Activated effector memory CD4-positive, alpha-beta T cell treated with anti-CD3 and anti-CD28 coated beads, Interleukin-2, amount 50 U/mL, for 16 hours (primary cell): ENCODE measurements at regions not wholly inside any gene's neighbourhood (a gene's known extent, or its start where the extent isn't known, plus 50 kb on each side); places are given as distances from the start of the nearest gene placed in this dataset.
"Not testable (repeated sequence)": the region's sequence is repeated elsewhere in the genome, so short reads cannot be mapped to it uniquely, and the experiment has no call there.

ENCODE experiments used
- DNase-seq: peaks from one replicate; pipeline ENCODE4 v3.0.0-alpha.2; 2020

DNA sequence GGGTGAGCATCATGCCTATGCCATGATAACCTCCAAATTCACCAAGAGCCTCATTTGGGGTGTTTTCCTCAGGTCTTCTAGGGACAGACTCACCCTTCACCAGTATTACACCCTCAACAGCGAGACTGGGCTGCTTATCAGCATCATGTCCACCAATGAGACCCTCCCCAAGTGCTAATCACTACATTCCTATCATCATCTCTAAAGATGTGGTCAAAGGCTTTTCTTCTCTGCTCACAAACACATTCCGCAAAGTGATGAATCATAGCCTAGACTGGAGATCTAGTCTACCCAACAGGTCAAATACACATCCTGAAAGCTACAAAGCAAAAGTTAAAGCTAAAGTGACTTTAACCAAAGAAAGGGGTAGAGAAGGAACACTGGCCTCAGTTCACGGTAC lies 75.3 kb upstream of the C7orf33 start:
- DNase-seq: no peak

DNA sequence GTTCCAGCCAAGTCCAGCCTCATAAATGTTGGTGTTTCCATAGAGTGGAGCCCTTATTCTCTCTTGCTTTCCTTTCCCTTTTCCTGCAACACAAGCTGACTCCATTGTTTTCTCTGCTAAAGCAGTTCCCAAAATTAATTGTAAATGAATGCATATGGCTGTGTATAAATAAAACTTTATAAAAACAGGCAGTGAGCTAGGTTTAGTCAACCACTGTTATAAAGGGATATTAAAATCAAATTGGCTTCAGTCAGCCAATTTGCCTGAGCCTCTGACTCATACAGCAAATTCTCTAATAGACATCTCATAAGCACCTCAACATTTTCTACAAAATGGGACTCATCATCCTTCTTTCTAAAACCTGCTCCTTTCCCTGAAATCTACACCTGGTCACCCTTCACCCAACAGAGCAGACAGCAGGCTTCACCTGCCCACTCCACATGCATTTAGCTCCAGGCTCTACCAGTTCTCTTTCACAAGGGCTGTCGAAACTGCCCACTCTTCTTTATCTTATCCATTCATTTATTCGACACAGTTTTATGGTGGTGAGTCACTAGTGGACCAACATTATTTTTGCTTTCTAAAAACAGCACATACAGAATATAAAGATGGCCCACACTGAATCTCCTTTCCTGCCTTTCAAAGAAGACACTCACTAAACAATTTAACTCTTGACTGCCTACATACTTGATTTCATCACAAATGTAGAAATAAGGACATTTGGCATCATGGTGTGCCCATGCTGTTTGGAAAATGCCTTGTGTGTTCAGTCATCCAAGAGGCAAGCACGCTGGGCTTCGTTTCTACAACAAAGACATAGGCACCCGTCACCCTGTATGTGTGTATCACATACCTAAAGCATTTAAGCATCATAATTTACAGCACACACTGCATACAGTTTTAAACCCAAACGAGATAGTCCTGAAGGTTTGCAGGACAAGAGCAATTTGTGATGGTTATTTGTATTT lies 74.6 kb upstream of the C7orf33 start:
- no peak for DNase-seq

DNA sequence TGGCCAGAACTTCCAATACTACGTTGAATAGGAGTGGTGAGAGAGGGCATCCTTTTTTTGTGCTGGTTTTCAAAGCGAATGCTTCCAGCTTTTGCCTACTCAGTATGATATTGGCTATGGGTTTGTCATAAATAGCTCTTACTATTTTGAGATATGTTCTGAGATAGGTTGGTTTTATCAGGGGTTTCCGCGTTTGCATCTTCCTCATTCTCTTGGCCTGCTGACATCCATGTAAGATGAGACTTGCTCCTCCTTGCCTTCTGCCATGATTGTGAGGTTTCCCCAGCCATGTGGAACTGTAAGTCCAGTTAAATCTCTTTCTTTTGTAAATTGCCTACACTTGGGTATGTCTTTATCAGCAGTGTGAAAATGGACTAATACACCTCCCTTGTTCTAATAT lies 71.2 kb upstream of the C7orf33 start:
- not testable (repeated sequence) for DNase-seq

DNA sequence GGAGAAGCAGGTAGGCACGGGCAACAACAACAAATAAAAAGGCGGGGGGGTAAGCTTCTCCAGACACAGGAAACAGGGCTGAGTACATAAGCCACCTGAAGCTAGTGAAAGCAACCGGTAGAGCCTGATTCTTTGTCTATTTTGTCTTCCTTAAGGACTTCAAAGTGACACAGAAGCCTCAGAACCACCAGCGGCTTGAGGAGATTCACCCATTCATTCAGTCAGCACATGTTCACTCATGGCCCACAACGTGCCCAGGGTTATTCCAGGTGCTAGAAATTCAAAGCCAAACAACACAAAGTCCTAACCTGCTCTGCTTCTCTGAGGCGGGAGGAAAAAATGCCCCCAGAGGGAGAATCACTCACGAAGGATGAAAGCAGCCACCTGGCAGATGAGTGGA lies 69.3 kb upstream of the C7orf33 start:
- DNase-seq: no peak

DNA sequence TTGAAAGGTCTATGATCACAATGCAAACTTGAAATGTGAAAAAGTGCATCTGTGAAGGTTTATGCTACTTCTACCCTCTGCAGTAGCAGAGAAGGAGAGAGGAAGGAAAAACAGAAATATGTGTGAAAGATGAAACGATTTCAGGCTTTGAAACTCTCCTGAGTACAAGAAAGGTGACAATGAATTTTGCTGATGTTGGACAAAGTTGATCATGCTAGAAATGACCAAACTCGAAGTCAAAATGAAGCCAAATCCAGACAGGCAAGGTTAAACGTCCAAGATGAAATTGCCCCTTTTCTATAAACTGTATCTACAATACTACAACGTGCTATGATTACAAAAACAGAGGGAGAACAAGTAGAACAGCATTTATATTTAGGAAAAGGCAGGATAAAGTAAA lies 67.0 kb upstream of the C7orf33 start:
- DNase-seq: no peak

DNA sequence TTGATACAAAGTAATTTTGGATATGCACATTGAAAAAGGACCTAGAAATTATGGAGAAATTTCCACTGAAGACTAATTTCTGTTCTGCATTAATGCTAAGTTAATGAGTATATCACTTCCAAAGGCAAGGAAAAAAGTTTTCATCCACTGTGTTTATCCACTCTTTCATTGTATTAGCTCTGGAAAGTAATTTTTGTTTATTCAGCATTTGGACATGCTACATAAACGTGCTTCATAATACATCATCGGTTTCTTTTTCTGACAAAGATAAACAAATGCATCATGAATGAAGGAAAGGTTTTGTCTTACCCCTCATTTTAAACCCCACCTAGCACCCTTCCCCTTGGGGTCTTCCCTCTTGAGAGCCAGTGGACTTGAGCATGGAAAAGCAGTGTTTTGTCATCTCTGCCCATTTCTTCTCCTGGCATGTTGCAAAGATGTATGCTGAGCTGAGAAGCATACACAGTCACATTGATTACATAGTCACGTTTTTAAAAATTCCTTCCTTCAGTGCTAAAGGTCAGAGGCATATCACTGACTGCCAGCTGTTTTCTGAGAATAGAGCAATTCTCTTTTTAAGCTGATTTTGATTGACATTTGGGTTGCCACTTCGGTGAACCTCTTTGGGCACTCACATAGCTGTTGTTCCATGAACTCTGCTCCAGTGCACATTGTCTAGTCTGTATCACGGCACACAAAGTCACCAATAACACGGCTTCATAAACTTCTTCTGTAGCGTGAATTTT lies 65.9 kb upstream of the C7orf33 start:
- DNase-seq: no peak

DNA sequence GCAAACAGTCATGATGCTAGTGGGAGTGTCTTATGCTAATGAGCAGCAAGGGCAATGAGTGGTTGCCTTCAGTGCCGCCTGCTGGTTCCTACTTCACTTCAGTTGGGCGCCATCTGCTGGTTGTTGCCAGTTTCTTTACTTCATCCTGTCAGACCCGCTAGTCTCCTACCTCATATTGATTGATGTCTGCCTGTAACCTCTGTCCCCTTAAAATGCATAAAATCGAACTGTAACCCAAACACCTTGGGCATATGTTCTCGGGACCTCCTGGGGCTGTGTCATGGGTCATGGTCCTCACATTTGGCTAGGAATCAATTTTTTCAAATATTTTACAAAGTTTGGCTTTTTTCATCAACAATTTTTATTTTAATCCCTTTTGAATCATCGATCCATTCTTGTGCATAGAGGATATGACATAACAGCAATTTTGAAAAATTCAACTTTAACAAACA lies 62.8 kb upstream of the C7orf33 start:
- DNase-seq: peak; percentile 94

DNA sequence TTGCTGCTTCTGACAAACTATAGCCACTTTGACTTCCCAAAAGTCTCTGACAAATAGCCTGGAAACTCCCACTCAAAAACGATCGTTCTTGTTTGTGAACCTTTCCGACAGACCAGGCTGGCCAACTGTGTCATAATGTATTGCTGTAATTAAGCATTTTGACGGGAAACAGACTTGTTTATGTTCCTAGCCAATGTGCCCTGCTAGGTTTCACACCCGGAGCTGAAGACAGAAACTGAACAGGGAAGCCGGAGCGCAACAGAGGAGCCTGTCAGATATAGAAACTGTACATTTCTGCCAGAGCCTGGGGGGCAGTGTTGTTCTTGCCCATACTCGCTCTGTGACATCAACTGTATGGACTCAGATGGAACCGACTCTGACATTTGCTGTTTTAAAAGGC lies 55.3 kb upstream of the C7orf33 start:
- DNase-seq: peak; percentile 64

DNA sequence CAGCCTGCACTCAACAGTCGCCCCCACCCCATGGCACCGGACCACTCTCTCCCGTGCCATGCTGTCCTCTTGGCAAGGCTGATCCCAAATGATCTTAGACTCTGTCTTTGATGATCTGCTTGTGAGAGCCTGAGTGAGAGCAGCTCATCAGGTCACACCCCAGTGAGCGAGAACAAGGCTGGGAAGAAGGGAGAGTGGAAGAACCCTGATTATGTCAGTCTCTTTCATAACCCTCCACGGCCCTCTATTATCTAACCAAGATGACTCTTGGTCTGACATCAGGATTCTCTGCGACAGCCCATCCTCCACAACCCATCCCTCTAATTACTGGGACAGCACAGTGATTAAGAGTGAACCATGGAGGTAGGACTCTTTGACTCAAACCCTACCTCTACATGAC lies 53.1 kb upstream of the C7orf33 start:
- no peak for DNase-seq

DNA sequence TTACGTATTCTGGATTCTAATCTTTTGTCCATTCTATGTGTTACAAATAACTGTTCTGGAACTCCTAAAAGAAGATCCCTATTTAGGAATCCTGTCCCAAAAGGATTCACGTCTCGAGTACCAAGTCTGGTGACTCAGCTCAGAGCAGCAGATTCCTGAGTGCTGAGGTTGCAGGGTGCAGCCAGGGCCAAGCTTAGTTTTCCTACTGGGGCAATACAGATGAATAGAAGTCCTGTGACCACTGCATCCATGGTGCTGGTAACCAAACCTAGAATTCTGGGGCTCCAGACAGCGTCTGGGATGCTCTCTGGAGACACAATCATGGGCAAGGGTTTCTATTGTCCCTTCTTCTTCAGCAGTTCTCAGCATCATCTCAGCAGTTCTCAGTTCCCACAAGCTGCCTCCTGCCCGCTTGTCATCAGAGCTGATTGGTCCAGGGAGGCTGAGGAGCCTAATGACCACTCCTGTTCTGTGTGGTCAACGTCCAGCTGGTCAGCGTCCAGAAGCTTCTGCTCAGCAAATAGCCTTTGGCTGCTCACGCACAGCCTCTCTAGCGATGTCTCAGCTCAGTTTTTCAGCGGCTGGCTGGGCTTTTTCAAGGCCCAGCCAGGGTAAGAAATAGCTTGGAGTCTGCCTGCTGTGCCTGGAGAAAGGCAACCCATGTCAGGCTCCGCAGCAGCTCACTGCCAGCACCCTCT lies 50.4 kb upstream of the C7orf33 start:
- DNase-seq: no peak
